Lung (tissue), 11 donors: ENCODE measurements at regions not wholly inside any gene's neighbourhood (a gene's known extent, or its start where the extent isn't known, plus 50 kb on each side); places are given as distances from the start of the nearest gene placed in this dataset.
A peak's percentile ranks its signal among the peaks of the same experiment; 100 is the strongest.

ENCODE experiments used
- ATAC-seq: fragments of 200-7000 bp; cut with Tn5 transposase; one replicate; pipeline ENCODE4 v1.9.1; 2020; ENCODE audit warnings: moderate number of reproducible peaks; ENCODE audit not compliant: insufficient read depth, low FRiP score
- DNase-seq, 3 donors: peaks; one replicate each; pipeline ENCODE4 v3.0.0-alpha.2; 2013 to 2017
- H3K27ac ChIP-seq, 2 donors: one replicate each; pipeline ENCODE4 v1.5.1; 2013; ENCODE audit warnings: mild to moderate bottlenecking in 2 of 2, moderate library complexity in 2 of 2, control low read depth in 1 of 2, inconsistent platforms in 1 of 2, low read depth in 1 of 2, low read length in 1 of 2
- H3K27me3 ChIP-seq, 3 donors: one replicate each; pipeline ENCODE4 v1.5.1; 2013; ENCODE audit warnings: low read length in 2 of 3; ENCODE audit not compliant: control insufficient read depth in 3 of 3, insufficient read depth in 3 of 3
- H3K36me3 ChIP-seq, 4 donors: one replicate each; pipeline ENCODE4 v1.5.1; 2013; ENCODE audit warnings: low read length in 4 of 4, mild to moderate bottlenecking in 1 of 4, moderate library complexity in 1 of 4; ENCODE audit not compliant: control insufficient read depth in 4 of 4, insufficient read depth in 4 of 4
- H3K4me1 ChIP-seq, 5 donors: one replicate each; pipeline ENCODE4 v1.5.1; 2013; ENCODE audit warnings: low read length in 5 of 5, mild to moderate bottlenecking in 2 of 5, moderate library complexity in 1 of 5; ENCODE audit not compliant: control insufficient read depth in 5 of 5, insufficient read depth in 5 of 5
- H3K4me3 ChIP-seq: one replicate; pipeline ENCODE4 v1.5.1; 2013; ENCODE audit warnings: mild to moderate bottlenecking, control low read depth, moderate library complexity
- H3K9ac ChIP-seq, 2 donors: one replicate each; pipeline ENCODE4 v1.5.1; 2013; ENCODE audit warnings: low read length in 2 of 2, control low read depth in 1 of 2; ENCODE audit not compliant: insufficient read depth in 1 of 2
- H3K9me3 ChIP-seq, 4 donors: one replicate each; pipeline ENCODE4 v1.5.1; 2013; ENCODE audit warnings: low read length in 3 of 4, mild to moderate bottlenecking in 1 of 4, moderate library complexity in 1 of 4; ENCODE audit not compliant: control insufficient read depth in 4 of 4, insufficient read depth in 3 of 4
- WGBS, 2 donors: extraction: QIAGEN DNeasy Blood & Tissue Kit; methylation state at CpG; one replicate each; pipeline ENCODE4 v1.1.7; 2013; 5-methylcytosine and 5-hydroxymethylcytosine counted together
- TF ChIP-seq, protein P1 (sequence below): IDR thresholded peaks from 2 replicates; pipeline ENCODE4 v1.5.1; 2012; ENCODE audit warnings: mild to moderate bottlenecking; ENCODE audit errors: control extremely low read depth, extremely low read depth
- donor health status: control.
- donor health status: control.
- donor health status: Bipolar disorder and iron deficiency.
- donor health status: healthy.
- donor health status: DM: yes; HTN: yes; CAD: no.

DNA sequence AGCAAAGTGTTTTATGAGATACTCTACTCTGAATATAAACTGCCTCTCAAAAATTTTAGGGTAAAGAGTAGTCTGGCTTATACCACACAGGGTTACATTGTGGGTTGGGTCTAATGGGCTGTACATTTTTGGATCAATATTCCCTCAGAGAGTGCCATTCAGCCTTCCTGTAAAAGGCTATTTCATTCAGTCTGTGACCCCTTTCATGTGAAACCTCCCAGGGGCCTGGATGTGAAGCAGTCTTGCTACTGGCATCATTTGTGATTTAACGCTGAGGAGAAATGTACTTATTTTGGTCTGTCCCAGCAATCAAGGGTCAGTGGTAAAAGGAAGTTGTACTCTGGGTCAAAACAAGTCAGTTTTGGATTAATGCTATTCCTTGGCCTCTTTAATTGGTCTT is 71.8 kb upstream of the PRKG1 start:
- peaks cover 2 to 50% (median 7%) of the 10 kb centered on the region in 5 donors for H3K4me1 ChIP-seq
- no peaks in the 10 kb centered on the region for H3K36me3 ChIP-seq
- 80 to 89% methylated on average over 1 of the region's 1 CpG for WGBS, 2 donors
- no peaks in the 10 kb centered on the region for H3K27me3 ChIP-seq
- no peak overlapping the region for H3K27ac ChIP-seq
- no peak overlapping the region for H3K4me3 ChIP-seq
- no peaks in the 10 kb centered on the region for H3K9me3 ChIP-seq
- ATAC-seq, result no peak
- H3K9ac ChIP-seq, result peak overlapping the region in 1 of 2 donors; percentile 58
- DNase-seq, result no peak
- TF ChIP-seq, protein P1, sequence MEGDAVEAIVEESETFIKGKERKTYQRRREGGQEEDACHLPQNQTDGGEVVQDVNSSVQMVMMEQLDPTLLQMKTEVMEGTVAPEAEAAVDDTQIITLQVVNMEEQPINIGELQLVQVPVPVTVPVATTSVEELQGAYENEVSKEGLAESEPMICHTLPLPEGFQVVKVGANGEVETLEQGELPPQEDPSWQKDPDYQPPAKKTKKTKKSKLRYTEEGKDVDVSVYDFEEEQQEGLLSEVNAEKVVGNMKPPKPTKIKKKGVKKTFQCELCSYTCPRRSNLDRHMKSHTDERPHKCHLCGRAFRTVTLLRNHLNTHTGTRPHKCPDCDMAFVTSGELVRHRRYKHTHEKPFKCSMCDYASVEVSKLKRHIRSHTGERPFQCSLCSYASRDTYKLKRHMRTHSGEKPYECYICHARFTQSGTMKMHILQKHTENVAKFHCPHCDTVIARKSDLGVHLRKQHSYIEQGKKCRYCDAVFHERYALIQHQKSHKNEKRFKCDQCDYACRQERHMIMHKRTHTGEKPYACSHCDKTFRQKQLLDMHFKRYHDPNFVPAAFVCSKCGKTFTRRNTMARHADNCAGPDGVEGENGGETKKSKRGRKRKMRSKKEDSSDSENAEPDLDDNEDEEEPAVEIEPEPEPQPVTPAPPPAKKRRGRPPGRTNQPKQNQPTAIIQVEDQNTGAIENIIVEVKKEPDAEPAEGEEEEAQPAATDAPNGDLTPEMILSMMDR, result no peak

DNA sequence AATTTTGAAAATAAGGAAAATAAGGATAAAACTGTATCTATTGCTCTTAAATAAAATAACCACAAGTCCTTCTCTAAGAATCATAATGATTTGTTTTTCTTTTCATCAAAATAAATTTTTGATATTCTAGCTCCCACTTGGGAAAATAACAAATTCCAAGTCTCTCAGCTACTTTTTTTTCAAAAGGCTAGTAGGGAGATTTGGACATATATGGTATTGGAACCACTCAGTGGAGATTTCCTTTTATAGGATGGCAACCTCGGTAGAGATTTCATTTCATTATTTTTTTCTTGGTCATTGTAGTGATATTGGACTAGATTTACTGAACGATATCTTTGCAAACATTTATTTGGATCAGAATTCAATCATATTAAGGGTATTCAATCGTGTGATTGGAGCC is 69.5 kb upstream of the PRKG1 start:
- ATAC-seq, result no peak

DNA sequence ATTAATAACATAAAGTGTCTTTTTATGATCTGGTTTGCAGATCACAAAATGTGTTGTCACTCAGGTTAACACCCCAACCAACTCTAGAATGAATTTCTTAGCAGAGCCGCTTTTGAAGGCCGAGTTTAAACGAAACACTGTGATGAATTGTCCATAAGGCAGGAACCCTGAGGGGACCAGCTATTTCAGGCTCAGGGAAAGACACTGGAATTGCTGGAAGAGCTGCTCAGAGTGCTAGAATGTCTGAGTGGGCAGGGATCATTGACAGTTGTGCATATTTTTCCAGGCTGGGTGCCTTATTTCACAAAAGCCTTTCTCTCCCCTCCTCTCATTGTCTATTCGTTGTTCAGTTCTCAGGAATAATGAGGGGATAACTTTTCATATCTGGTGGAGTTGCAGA is 68.7 kb upstream of the PRKG1 start:
- Histone ChIP-seq H3K4me3 (no peak overlapping the region), H3K36me3 (no peaks in the 10 kb centered on the region), H3K9me3 (no peaks in the 10 kb centered on the region), H3K27me3 (no peaks in the 10 kb centered on the region), H3K4me1 (peaks cover 2 to 27% (median 3%) of the 10 kb centered on the region in 5 donors), H3K27ac (peak overlapping the region; percentile 7 to 29), H3K9ac (no peak overlapping the region)
- ATAC-seq, result no peak
- WGBS, 2 donors, result 69 to 78% methylated on average over 4 of the region's 4 CpGs
- TF ChIP-seq, protein P1, result no peak
- peak in 1 of 3 donors; percentile 27 for DNase-seq

More for the DNA sequence above, 69.5 kb upstream of the PRKG1 start:
- Histone ChIP-seq H3K4me3 (no peak overlapping the region), H3K9ac (no peak overlapping the region), H3K27me3 (no peaks in the 10 kb centered on the region), H3K4me1 (peaks cover 2 to 35% (median 3%) of the 10 kb centered on the region in 5 donors), H3K9me3 (no peaks in the 10 kb centered on the region), H3K36me3 (no peaks in the 10 kb centered on the region), H3K27ac (no peak overlapping the region)
- DNase-seq, result no peak
- 81 to 85% methylated on average over 3 of the region's 3 CpGs for WGBS, 2 donors
- TF ChIP-seq, protein P1, result no peak

DNA sequence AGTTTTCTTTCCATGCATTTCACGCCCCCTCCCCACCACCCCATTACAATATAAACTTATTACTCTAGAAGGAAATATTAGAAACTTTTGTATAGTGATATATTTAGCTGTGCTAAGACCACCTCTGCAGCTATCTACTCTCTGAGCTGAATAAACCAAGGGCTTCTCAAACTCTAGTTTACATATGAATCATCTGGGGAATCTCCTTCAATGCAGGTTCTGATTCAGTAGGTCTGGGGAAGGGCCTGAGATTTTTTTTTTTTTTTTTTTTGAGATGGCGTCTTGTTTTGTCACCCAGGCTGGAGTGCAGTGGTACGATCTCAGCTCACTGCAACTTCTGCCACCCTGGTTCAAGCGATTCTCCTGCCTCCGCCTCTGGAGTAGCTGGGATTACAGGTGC is 67.6 kb upstream of the PRKG1 start:
- Histone ChIP-seq H3K9ac (no peak overlapping the region), H3K4me3 (no peak overlapping the region), H3K36me3 (no peaks in the 10 kb centered on the region), H3K4me1 (peaks cover 3 to 18% (median 3%) of the 10 kb centered on the region in 5 donors), H3K27me3 (no peaks in the 10 kb centered on the region), H3K9me3 (no peaks in the 10 kb centered on the region), H3K27ac (no peak overlapping the region)
- ATAC-seq, result no peak
- TF ChIP-seq, protein P1, result no peak
- DNase-seq, result no peak
- WGBS, 2 donors, result 89 to 92% methylated on average over 5 of the region's 5 CpGs
